ENCODE measurements at regions not wholly inside any gene's neighbourhood (a gene's known extent, or its start where the extent isn't known, plus 50 kb on each side); places are given as distances from the start of the nearest gene placed in this dataset.

- no peak for TF ChIP-seq CTCF (IDR thresholded peaks at IDR 0.05; ENCODE audit: poor library complexity)
- TF ChIP-seq EZH2 (IDR thresholded peaks at IDR 0.05; ENCODE audit: borderline replicate concordance) = no peak
Measured at GRCh38 chr12:116482859-116483258, 76.3 kb upstream of the MAP1LC3B2 start.

Measured in hepatocyte (in vitro differentiated cells).